ENCODE measurements at regions not wholly inside any gene's neighbourhood (a gene's known extent, or its start where the extent isn't known, plus 50 kb on each side); places are given as distances from the start of the nearest gene placed in this dataset.

DNA sequence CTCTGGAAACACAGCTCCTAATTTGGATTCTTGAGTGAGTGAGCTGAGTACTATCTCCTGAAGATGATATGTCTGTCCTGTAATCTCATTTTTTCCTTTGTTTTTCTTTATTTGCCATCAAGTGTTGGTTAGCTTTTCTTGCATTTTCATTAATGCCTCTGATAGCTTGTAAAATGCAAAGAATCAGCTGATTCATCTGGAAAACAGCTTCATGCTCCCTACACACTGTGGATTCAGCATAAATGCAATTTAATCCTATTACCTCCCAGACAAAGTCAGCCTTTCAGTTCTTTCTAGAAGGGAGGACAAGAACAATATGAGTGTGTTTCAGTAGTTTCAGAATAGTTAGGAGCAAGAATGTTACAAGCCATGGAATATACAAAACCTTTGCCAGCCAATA is 79.4 kb downstream of the DACT1 start:
- no peak for DNase-seq
- Histone ChIP-seq H3K27me3 (ENCODE audit: insufficient read depth) (no peaks in the 10 kb centered on the region), H3K9ac (no peak overlapping the region), H4K20me1 (ENCODE audit: insufficient read depth) (no peaks in the 10 kb centered on the region), H3F3A (replicated peaks; ENCODE audit: insufficient read depth) (no peaks in the 10 kb centered on the region), H3K9me2 (no peaks in the 10 kb centered on the region), H3K4me1 (ENCODE audit: control insufficient read depth in 1 of 2, insufficient read depth in 2 of 2, low read depth in 1 of 2, low read length in 1 of 2) (peaks cover 4 to 13% of the 10 kb centered on the region in 2 experiments; a peak in 3 of 4 replicates), H3K27ac (ENCODE audit: low read depth in 2 of 2, low read length in 1 of 2) (no peak overlapping the region), H3K79me2 (ENCODE audit: insufficient read depth) (no peaks in the 10 kb centered on the region), H3K36me3 (replicated peaks in 1 of 2; ENCODE audit: control insufficient read depth in 1 of 2, insufficient read depth in 2 of 2, low read length in 1 of 2) (no peaks in the 10 kb centered on the region), H3K9me3 (no peaks in the 10 kb centered on the region), H3K4me3 (ENCODE audit: low read depth in 2 of 2, low read length in 1 of 2) (no peak overlapping the region), H3K4me2 (no peak overlapping the region), H2AFZ (ENCODE audit: low read depth) (no peak overlapping the region)
- TF ChIP-seq TCF12 (IDR thresholded peaks at IDR 0.05), result no peak
- TF ChIP-seq FOXM1 (IDR thresholded peaks at IDR 0.05; ENCODE audit: low read depth), result no peak
- no peak for TF ChIP-seq TAF1 (IDR thresholded peaks at IDR 0.05; ENCODE audit: borderline replicate concordance, low read depth, low read length)
- TF ChIP-seq, protein P1, sequence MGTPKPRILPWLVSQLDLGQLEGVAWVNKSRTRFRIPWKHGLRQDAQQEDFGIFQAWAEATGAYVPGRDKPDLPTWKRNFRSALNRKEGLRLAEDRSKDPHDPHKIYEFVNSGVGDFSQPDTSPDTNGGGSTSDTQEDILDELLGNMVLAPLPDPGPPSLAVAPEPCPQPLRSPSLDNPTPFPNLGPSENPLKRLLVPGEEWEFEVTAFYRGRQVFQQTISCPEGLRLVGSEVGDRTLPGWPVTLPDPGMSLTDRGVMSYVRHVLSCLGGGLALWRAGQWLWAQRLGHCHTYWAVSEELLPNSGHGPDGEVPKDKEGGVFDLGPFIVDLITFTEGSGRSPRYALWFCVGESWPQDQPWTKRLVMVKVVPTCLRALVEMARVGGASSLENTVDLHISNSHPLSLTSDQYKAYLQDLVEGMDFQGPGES (IDR thresholded peaks at IDR 0.05; ENCODE audit: low read depth, low read length), result no peak
- TF ChIP-seq EP300 (IDR thresholded peaks at IDR 0.05; ENCODE audit: borderline replicate concordance in 1 of 2, low read depth in 1 of 2, low read length in 1 of 2), result no peak
- TF ChIP-seq TEAD4 (IDR thresholded peaks at IDR 0.05; ENCODE audit: borderline replicate concordance, insufficient read depth), result no peak
- TF ChIP-seq MEF2A (IDR thresholded peaks at IDR 0.05; ENCODE audit: borderline replicate concordance, low read depth), result no peak
- no peak for TF ChIP-seq FOSL2 (IDR thresholded peaks at IDR 0.05; ENCODE audit: borderline replicate concordance, low read depth)
- TF ChIP-seq CHD2 (IDR thresholded peaks at IDR 0.05; ENCODE audit: low read length, partially characterized antibody), result no peak
- TF ChIP-seq EZH2phosphoT487 (IDR thresholded peaks at IDR 0.05; ENCODE audit: borderline replicate concordance, low read depth), result no peak
- TF ChIP-seq GABPA (IDR thresholded peaks at IDR 0.05; ENCODE audit: low read depth), result no peak
- no peak for TF ChIP-seq NRF1 (IDR thresholded peaks at IDR 0.05; ENCODE audit: low read depth, low read length)
- ChIA-PET POLR2A (no interaction called here), CTCF (interaction anchor here (0.9 to 1.1 kb wide), 2 partner anchors 15 to 18 kb away, joined by 3 read pairs; no protein-coding TSS in a partner anchor)

DNA sequence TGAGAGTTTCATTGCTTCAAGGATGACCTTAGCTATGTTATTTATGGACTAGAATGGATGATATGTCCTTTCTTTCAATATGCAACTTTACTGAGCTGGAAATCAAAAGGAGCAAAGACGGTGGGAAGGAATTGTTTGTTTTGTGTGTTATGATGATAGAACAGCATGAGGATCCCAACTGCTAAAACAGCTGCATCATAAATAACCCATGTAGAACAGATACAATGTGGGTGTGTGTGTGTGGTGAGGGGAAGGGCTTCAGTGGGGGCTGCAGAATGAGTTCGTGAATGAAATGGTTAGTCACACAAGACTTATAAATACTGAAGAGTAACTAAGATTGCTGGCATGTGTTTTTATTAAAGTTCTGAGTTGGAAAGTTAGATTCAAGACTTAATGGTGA is 80.1 kb downstream of the DACT1 start:
- TF ChIP-seq TCF12 (IDR thresholded peaks at IDR 0.05), result no peak
- TF ChIP-seq MXI1 (IDR thresholded peaks at IDR 0.05; ENCODE audit: low read depth, low read length), result no peak
- no peak overlapping the region for H3K4me3 ChIP-seq (ENCODE audit: low read depth in 2 of 2, low read length in 1 of 2)
- no peaks in the 10 kb centered on the region for H3K9me2 ChIP-seq
- ChIA-PET POLR2A (no interaction called here), CTCF (interaction anchor here (0.9 kb wide), 1 partner anchor 15 kb away, joined by 3 read pairs; no protein-coding TSS in a partner anchor)
- no peaks in the 10 kb centered on the region for H3K9me3 ChIP-seq
- no peaks in the 10 kb centered on the region for H4K20me1 ChIP-seq (ENCODE audit: insufficient read depth)
- DNase-seq, result no peak
- no peak overlapping the region for H3K4me2 ChIP-seq
- 87% methylated on average over 2 of the region's 2 CpGs for WGBS (ENCODE audit: low lambda C conversion rate)
- H3F3A ChIP-seq (replicated peaks; ENCODE audit: insufficient read depth), result no peaks in the 10 kb centered on the region
- H2AFZ ChIP-seq (ENCODE audit: low read depth), result no peak overlapping the region
- no peaks in the 10 kb centered on the region for H3K27me3 ChIP-seq (ENCODE audit: insufficient read depth)
- no peak overlapping the region for H3K27ac ChIP-seq (ENCODE audit: low read depth in 2 of 2, low read length in 1 of 2)
- H3K79me2 ChIP-seq (ENCODE audit: insufficient read depth), result no peaks in the 10 kb centered on the region
- H3K9ac ChIP-seq, result no peak overlapping the region
- no peaks in the 10 kb centered on the region for H3K36me3 ChIP-seq (replicated peaks in 1 of 2; ENCODE audit: control insufficient read depth in 1 of 2, insufficient read depth in 2 of 2, low read length in 1 of 2)
- peaks cover 0 to 13% of the 10 kb centered on the region in 2 experiments; a peak in 2 of 4 replicates for H3K4me1 ChIP-seq (ENCODE audit: control insufficient read depth in 1 of 2, insufficient read depth in 2 of 2, low read depth in 1 of 2, low read length in 1 of 2)
